Activated B cell treated with CpG ODN at 0.5 μM for 24 hours (primary cell): ENCODE measurements at regions not wholly inside any gene's neighbourhood (a gene's known extent, or its start where the extent isn't known, plus 50 kb on each side); places are given as distances from the start of the nearest gene placed in this dataset.
"Not testable (repeated sequence)": the region's sequence is repeated elsewhere in the genome, so short reads cannot be mapped to it uniquely, and the experiment has no call there.

ENCODE experiments used
- ATAC-seq: fragments of 200-7000 bp; cut with Tn5 transposase; one replicate; pipeline ENCODE4 v1.10.0; 2021; ENCODE audit warnings: low read depth, mild to moderate bottlenecking, moderate library complexity
- CTCF ChIA-PET: fragments of 350-600 bp; sonication (Branson Sonifier 250); formaldehyde crosslinking; loops from one replicate; lab custom pipeline; 2021; ENCODE audit warnings: antibody characterized with exemption; lab: Charles Lee
- POLR2A ChIA-PET: fragments of 350-600 bp; sonication (Branson Sonifier 250); formaldehyde crosslinking; loops from one replicate; lab custom pipeline; 2021; ENCODE audit warnings: antibody characterized with exemption; lab: Charles Lee
- DNase-seq: peaks from one replicate; pipeline ENCODE4 v3.0.0; 2022
- H3K27ac Mint-ChIP-seq: one replicate; pipeline ENCODE4 v1.8.0; 2020; ENCODE audit warnings: mixed read lengths
- H3K27me3 Mint-ChIP-seq: one replicate; pipeline ENCODE4 v1.8.0; 2021; ENCODE audit warnings: mixed read lengths
- H3K36me3 Mint-ChIP-seq: one replicate; pipeline ENCODE4 v1.8.0; 2021; ENCODE audit warnings: low read depth, mixed read lengths
- H3K4me1 Mint-ChIP-seq: one replicate; pipeline ENCODE4 v1.8.0; 2021; ENCODE audit warnings: mixed read lengths
- H3K4me3 Mint-ChIP-seq: one replicate; pipeline ENCODE4 v1.8.0; 2020; ENCODE audit warnings: mild to moderate bottlenecking, mixed read lengths
- H3K9me3 Mint-ChIP-seq: one replicate; pipeline ENCODE4 v1.8.0; 2020; ENCODE audit warnings: mixed read lengths
- intact Hi-C: fragments of 100-400 bp; cut with micrococcal nuclease; formaldehyde crosslinking; loops from one replicate; pipeline ENCODE4 v1.15.1; 2024
- TF ChIP-seq, protein P1 (sequence below): fragments of 200-600 bp; IDR thresholded peaks from one replicate; pipeline ENCODE4 v1.8.0; 2022; ENCODE audit warnings: antibody characterized with exemption, mild to moderate bottlenecking

DNA sequence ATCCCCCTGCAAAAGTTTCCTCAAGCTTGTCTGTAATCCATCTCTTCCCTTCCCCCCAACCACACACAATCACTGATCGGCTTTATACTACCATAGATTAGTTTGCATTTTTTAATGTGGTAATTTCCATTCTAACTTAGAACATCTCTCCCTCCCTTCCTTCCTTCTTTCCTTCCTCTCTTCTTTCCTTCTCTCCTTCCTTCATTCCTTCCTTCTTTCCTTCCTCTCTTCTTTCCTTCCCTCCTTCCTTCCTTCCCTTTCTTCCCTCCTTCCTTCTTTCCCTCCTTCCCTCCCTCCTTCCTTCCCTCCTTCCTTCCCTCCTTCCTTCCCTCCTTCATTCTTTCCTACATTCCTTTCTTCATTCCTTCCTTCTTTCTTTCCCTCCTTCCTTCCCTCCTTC lies 166.2 kb upstream of the MSX2 start:
- POLR2A ChIA-PET: no interaction called here
- TF ChIP-seq, protein P1, sequence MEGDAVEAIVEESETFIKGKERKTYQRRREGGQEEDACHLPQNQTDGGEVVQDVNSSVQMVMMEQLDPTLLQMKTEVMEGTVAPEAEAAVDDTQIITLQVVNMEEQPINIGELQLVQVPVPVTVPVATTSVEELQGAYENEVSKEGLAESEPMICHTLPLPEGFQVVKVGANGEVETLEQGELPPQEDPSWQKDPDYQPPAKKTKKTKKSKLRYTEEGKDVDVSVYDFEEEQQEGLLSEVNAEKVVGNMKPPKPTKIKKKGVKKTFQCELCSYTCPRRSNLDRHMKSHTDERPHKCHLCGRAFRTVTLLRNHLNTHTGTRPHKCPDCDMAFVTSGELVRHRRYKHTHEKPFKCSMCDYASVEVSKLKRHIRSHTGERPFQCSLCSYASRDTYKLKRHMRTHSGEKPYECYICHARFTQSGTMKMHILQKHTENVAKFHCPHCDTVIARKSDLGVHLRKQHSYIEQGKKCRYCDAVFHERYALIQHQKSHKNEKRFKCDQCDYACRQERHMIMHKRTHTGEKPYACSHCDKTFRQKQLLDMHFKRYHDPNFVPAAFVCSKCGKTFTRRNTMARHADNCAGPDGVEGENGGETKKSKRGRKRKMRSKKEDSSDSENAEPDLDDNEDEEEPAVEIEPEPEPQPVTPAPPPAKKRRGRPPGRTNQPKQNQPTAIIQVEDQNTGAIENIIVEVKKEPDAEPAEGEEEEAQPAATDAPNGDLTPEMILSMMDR: no peak
- ATAC-seq: no peak
- peaks cover 3% of the 10 kb centered on the region for H3K9me3 Mint-ChIP-seq
- no peak overlapping the region for H3K4me3 Mint-ChIP-seq
- intact Hi-C loops: no loop called here
- no peaks in the 10 kb centered on the region for H3K27me3 Mint-ChIP-seq
- no peak overlapping the region for H3K27ac Mint-ChIP-seq
- no peaks in the 10 kb centered on the region for H3K36me3 Mint-ChIP-seq
- no peak for DNase-seq
- CTCF ChIA-PET: no interaction called here
- no peaks in the 10 kb centered on the region for H3K4me1 Mint-ChIP-seq

DNA sequence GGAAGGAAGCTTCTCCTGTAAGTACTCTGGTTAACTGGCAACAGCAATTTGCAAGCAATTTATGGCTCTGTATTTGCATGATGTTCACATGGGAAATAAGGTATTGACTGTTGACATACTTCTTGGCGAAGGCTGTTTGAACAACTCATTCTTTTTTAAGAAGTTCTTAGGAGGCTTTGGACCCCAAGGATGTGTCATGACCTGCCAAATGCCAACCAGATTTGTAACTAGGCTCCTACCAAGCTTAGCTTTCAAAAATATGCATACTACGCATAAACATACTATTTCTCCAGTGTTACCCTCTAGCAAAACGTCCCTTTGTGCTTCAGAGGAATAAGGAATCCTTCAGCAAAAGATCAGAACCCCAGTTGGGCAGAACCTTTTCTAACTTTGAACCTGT lies 165.2 kb upstream of the MSX2 start:
- H3K4me1 Mint-ChIP-seq: no peaks in the 10 kb centered on the region

DNA sequence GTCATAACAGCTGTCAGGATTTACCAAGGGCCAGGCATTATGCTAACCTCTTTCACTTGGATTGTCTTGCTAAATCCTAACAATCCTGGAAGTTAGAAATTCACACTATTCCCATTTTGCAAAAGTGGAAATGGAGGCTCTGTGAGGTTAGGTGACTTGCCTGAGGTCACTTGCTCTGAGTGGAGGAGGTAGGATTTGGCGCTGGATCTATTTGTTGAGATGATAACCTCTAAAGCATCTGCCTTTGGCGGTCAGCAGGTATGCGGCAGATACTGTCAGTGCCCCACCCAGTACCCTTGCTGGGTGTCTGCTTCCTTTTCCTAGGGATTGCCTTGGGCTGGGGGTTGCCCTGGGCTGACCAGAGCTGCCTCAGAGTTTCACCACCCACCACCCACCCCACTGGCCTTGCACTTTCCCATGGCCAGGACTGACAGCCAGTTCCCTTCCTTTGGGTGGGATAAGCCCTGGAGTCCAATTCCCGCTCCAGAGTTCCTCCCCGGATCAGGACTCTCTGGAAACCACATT lies 164.8 kb upstream of the MSX2 start:
- CTCF ChIA-PET: no interaction called here
- POLR2A ChIA-PET: no interaction called here
- H3K27ac Mint-ChIP-seq: no peak overlapping the region
- no peak for ATAC-seq
- TF ChIP-seq, protein P1: no peak
- no peaks in the 10 kb centered on the region for H3K36me3 Mint-ChIP-seq
- no peaks in the 10 kb centered on the region for H3K4me1 Mint-ChIP-seq
- H3K9me3 Mint-ChIP-seq: peaks cover 3% of the 10 kb centered on the region
- DNase-seq: no peak
- H3K4me3 Mint-ChIP-seq: no peak overlapping the region
- intact Hi-C loops: no loop called here
- H3K27me3 Mint-ChIP-seq: no peaks in the 10 kb centered on the region

More for the DNA sequence above, 165.2 kb upstream of the MSX2 start:
- Mint-ChIP-seq H3K4me3 (no peak overlapping the region), H3K9me3 (peaks cover 3% of the 10 kb centered on the region), H3K36me3 (no peaks in the 10 kb centered on the region), H3K27me3 (no peaks in the 10 kb centered on the region), H3K27ac (no peak overlapping the region)
- ChIA-PET CTCF (no interaction called here), POLR2A (no interaction called here)
- TF ChIP-seq, protein P1: no peak
- ATAC-seq: no peak
- no peak for DNase-seq
- intact Hi-C loops: no loop called here

DNA sequence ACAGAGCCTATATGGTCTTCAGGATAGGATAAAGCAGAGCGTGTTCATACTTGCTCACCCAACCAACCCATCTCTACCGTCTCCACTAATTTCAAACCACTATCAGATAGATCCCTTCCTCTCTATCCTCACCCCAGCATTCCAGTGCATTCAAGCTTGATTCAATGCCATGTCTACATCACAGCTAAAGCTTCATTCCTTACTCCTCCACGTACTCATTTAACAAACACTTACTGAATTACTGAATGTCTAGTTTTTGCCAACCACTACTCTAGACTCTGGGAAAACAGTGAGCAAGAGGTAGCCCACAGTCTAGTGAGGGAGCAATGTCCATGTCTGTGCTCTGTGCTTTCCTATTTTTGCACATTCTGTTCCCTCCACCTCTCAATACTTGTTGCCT lies 163.5 kb upstream of the MSX2 start:
- CTCF ChIA-PET: no interaction called here
- no peak for DNase-seq
- Mint-ChIP-seq H3K27me3 (no peaks in the 10 kb centered on the region), H3K4me3 (no peak overlapping the region), H3K4me1 (no peaks in the 10 kb centered on the region), H3K27ac (no peak overlapping the region), H3K36me3 (no peaks in the 10 kb centered on the region), H3K9me3 (peaks cover 3% of the 10 kb centered on the region)
- intact Hi-C loops: no loop called here
- TF ChIP-seq, protein P1: no peak
- POLR2A ChIA-PET: no interaction called here
- no peak for ATAC-seq

DNA sequence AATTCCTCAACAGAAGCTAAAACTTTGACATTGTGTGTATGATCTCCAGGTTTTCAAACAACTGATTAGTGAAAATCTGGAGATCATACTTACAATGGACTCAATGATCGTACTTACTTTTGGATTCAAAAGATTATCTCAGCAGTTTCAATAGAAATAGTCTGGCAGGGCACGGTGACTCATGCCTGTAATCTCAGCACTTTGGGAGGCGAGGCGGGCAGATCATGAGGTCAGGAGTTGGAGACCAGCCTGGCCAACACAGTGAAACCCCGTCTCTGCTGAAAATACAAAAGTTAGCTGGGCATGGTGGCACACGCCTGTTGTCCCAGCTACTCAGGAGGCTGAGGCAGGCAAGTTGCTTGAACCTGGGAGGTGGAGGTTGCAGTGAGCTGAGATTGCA lies 161.3 kb upstream of the MSX2 start:
- H3K4me3 Mint-ChIP-seq, DNase-seq, H3K9me3 Mint-ChIP-seq, H3K4me1 Mint-ChIP-seq, H3K27ac Mint-ChIP-seq, H3K36me3 Mint-ChIP-seq, intact Hi-C loops, POLR2A ChIA-PET, H3K27me3 Mint-ChIP-seq, ATAC-seq, CTCF ChIA-PET: not testable (repeated sequence)

DNA sequence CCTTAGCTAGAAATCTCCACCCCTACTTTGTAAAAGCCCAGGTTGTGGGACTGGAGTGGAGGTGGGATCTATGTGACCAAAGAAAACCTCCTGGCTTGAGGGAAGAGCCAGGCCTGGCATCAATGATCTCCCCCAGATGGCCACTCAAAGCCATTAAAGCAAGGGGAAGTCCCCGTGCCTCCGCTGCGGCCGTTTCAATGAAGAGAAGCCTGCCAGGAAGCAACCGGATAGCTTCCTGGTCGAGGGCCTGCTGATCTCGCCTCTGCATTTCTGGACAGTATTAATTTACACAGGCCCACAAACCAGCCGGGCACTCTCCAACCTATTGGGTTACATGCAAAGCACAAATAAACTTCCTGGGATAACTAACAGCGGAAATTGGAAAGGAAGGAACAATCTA lies 160.5 kb upstream of the MSX2 start:
- H3K27ac Mint-ChIP-seq: no peak overlapping the region
- ChIA-PET POLR2A (no interaction called here), CTCF (no interaction called here)
- H3K27me3 Mint-ChIP-seq: no peaks in the 10 kb centered on the region
- TF ChIP-seq, protein P1: no peak
- H3K36me3 Mint-ChIP-seq: no peaks in the 10 kb centered on the region
- no peaks in the 10 kb centered on the region for H3K4me1 Mint-ChIP-seq
- H3K4me3 Mint-ChIP-seq: no peak overlapping the region
- no peaks in the 10 kb centered on the region for H3K9me3 Mint-ChIP-seq
- DNase-seq: no peak
- no peak for ATAC-seq
- intact Hi-C loops: no loop called here
